IMR-90 (cell line): ENCODE measurements at regions not wholly inside any gene's neighbourhood (a gene's known extent, or its start where the extent isn't known, plus 50 kb on each side); places are given as distances from the start of the nearest gene placed in this dataset.

ENCODE experiments used
- ATAC-seq: fragments of 200-7000 bp; cut with Tn5 transposase; 2 replicates; pipeline ENCODE4 v1.9.1; 2020; ENCODE audit warnings: low read depth, mild to moderate bottlenecking, moderate library complexity
- BruUV-seq: library from RNA; stranded (reverse); fragments of 400-500 nt; replicated peaks from 2 replicates; lab custom pipeline; 2021; lab: Mats Ljungman, UMichigan
- CTCF ChIA-PET: fragments of 300-600 bp; formaldehyde crosslinking; extraction: SDS; loops from one replicate; lab custom pipeline; 2021; ENCODE audit warnings: antibody characterized with exemption; lab: Yijun Ruan, JAX
- POLR2A ChIA-PET: fragments of 300-600 bp; sonication (Branson Sonifier 250); formaldehyde crosslinking; loops from one replicate; lab custom pipeline; 2022; ENCODE audit warnings: antibody characterized with exemption; ENCODE audit not compliant: unreplicated experiment; lab: Charles Lee
- DNase-seq: peaks from one replicate; pipeline ENCODE4 v3.0.0; 2013
- H2AFZ ChIP-seq: replicated peaks from 2 replicates; pipeline ENCODE3; 2013; ENCODE audit warnings: low read length, mild to moderate bottlenecking; ENCODE audit not compliant: poor library complexity
- H2AK5ac ChIP-seq: 2 replicates; pipeline ENCODE4 v1.6.1; 2013; ENCODE audit warnings: low read depth, low read length, inconsistent platforms
- H2AK9ac ChIP-seq: replicated peaks from 2 replicates; pipeline ENCODE3; 2013; ENCODE audit warnings: mild to moderate bottlenecking, low read depth, low read length, moderate library complexity; ENCODE audit not compliant: poor library complexity
- H2BK120ac ChIP-seq: 2 replicates; pipeline ENCODE4 v1.6.1; 2013; ENCODE audit warnings: low read depth, low read length, inconsistent platforms
- H2BK15ac ChIP-seq: 3 replicates; pipeline ENCODE4 v1.6.1; 2013; ENCODE audit warnings: low read depth, low read length, inconsistent platforms
- H2BK20ac ChIP-seq: 2 replicates; pipeline ENCODE4 v1.6.1; 2013; ENCODE audit warnings: low read depth, mild to moderate bottlenecking, inconsistent platforms, low read length, moderate library complexity
- H2BK5ac ChIP-seq: 2 replicates; pipeline ENCODE4 v1.6.1; 2013; ENCODE audit warnings: mild to moderate bottlenecking, low read depth, low read length, inconsistent platforms; ENCODE audit not compliant: poor library complexity, severe bottlenecking
- H3K14ac ChIP-seq: replicated peaks from 2 replicates; pipeline ENCODE4 v1.6.1; 2013; ENCODE audit warnings: low read depth, low read length, inconsistent platforms
- H3K18ac ChIP-seq: 2 replicates; pipeline ENCODE4 v1.6.1; 2013; ENCODE audit warnings: low read depth, low read length, control low read depth
- H3K23ac ChIP-seq: 2 replicates; pipeline ENCODE4 v1.6.1; 2013; ENCODE audit warnings: low read depth, low read length, inconsistent platforms
- H3K27ac ChIP-seq: 2 replicates; pipeline ENCODE4 v1.5.1; 2013; ENCODE audit warnings: mild to moderate bottlenecking, control low read depth, low read length; ENCODE audit not compliant: insufficient read depth
- H3K27me3 ChIP-seq: 2 replicates; pipeline ENCODE4 v1.6.1; 2013; ENCODE audit warnings: low read length; ENCODE audit not compliant: control insufficient read depth, insufficient read depth
- H3K36me3 ChIP-seq: 2 replicates; pipeline ENCODE4 v1.6.1; 2013; ENCODE audit warnings: low read length, mixed read lengths; ENCODE audit not compliant: control insufficient read depth, insufficient read depth
- H3K4ac ChIP-seq: 2 replicates; pipeline ENCODE4 v1.6.1; 2013; ENCODE audit warnings: low read depth, low read length, inconsistent platforms
- H3K4me1 ChIP-seq: 2 replicates; pipeline ENCODE4 v1.6.1; 2013; ENCODE audit warnings: low read length, mixed read lengths; ENCODE audit not compliant: control insufficient read depth, insufficient read depth
- H3K4me2 ChIP-seq: 2 replicates; pipeline ENCODE4 v1.6.1; 2013; ENCODE audit warnings: low read depth, mild to moderate bottlenecking, control low read depth, low read length, moderate library complexity
- H3K4me3 ChIP-seq: 2 replicates; pipeline ENCODE4 v1.5.1; 2013; ENCODE audit warnings: low read depth, mild to moderate bottlenecking, control low read depth, low read length, moderate library complexity; ENCODE audit not compliant: insufficient read depth
- H3K56ac ChIP-seq: 2 replicates; pipeline ENCODE4 v1.6.1; 2013; ENCODE audit warnings: low read length, inconsistent platforms; ENCODE audit not compliant: insufficient read depth; ENCODE audit errors: extremely low read depth
- H3K79me1 ChIP-seq, 2 experiments: 2 replicates each; pipeline ENCODE4 v1.6.1; 2013; ENCODE audit warnings: low read length in 2 of 2, inconsistent platforms in 1 of 2, low read depth in 1 of 2
- H3K9ac ChIP-seq: 2 replicates; pipeline ENCODE4 v1.6.1; 2013; ENCODE audit warnings: low read depth, low read length, control low read depth
- H3K9me1 ChIP-seq: 2 replicates; pipeline ENCODE4 v1.6.1; 2013; ENCODE audit warnings: low read length, inconsistent platforms; ENCODE audit not compliant: insufficient read depth
- H3K9me3 ChIP-seq: 2 replicates; pipeline ENCODE4 v1.6.1; 2013; ENCODE audit warnings: low read length; ENCODE audit not compliant: control insufficient read depth, insufficient read depth
- H4K20me1 ChIP-seq: 2 replicates; pipeline ENCODE4 v1.6.1; 2013; ENCODE audit warnings: low read length, inconsistent platforms; ENCODE audit not compliant: insufficient read depth
- H4K5ac ChIP-seq: 2 replicates; pipeline ENCODE4 v1.6.1; 2013; ENCODE audit warnings: mild to moderate bottlenecking, low read depth, low read length, control low read depth
- H4K8ac ChIP-seq, 2 experiments: 2 replicates each; pipeline ENCODE4 v1.6.1; 2013; ENCODE audit warnings: low read depth in 2 of 2, low read length in 2 of 2, control low read depth in 1 of 2, inconsistent platforms in 1 of 2
- H4K91ac ChIP-seq: 2 replicates; pipeline ENCODE4 v1.6.1; 2013; ENCODE audit warnings: low read depth, low read length, inconsistent platforms; ENCODE audit not compliant: insufficient read depth
- BHLHE40 ChIP-seq: fragments of 150-350 bp; IDR thresholded peaks from 2 replicates; pipeline ENCODE4 v1.6.1; 2016; ENCODE audit warnings: mild to moderate bottlenecking, low read depth, low read length
- CEBPB ChIP-seq: IDR thresholded peaks from 2 replicates; pipeline ENCODE4 v1.6.1; 2012; ENCODE audit warnings: low read depth, low read length, improper control_type of control experiment
- CHD1 ChIP-seq: IDR thresholded peaks from 2 replicates; pipeline ENCODE4 v1.6.1; 2012; ENCODE audit warnings: low read depth, low read length, improper control_type of control experiment
- FOS ChIP-seq: fragments of 150-350 bp; IDR thresholded peaks from 2 replicates; pipeline ENCODE4 v1.6.1; 2016; ENCODE audit warnings: low read depth, low read length
- MAFK ChIP-seq: IDR thresholded peaks from 2 replicates; pipeline ENCODE4 v1.6.1; 2012; ENCODE audit warnings: low read depth, low read length, improper control_type of control experiment
- MAZ ChIP-seq: IDR thresholded peaks from 2 replicates; pipeline ENCODE4 v1.6.1; 2012; ENCODE audit warnings: low read depth, mild to moderate bottlenecking, low read length, improper control_type of control experiment, moderate library complexity, borderline replicate concordance
- MXI1 ChIP-seq: IDR thresholded peaks from 2 replicates; pipeline ENCODE4 v1.6.1; 2012; ENCODE audit warnings: low read depth, mild to moderate bottlenecking, low read length, moderate library complexity, borderline replicate concordance
- NFE2L2 ChIP-seq: fragments of 150-350 bp; IDR thresholded peaks from 2 replicates; pipeline ENCODE4 v1.6.1; 2016; ENCODE audit warnings: low read depth, mild to moderate bottlenecking, low read length
- POLR2A ChIP-seq: IDR thresholded peaks from 2 replicates; pipeline ENCODE4 v1.6.1; 2012; ENCODE audit warnings: mild to moderate bottlenecking, low read depth, low read length
- RAD21 ChIP-seq: IDR thresholded peaks from 2 replicates; pipeline ENCODE4 v1.6.1; 2012; ENCODE audit warnings: low read length, improper control_type of control experiment
- RCOR1 ChIP-seq: IDR thresholded peaks from 2 replicates; pipeline ENCODE4 v1.6.1; 2012; ENCODE audit warnings: mild to moderate bottlenecking, low read length, improper control_type of control experiment; ENCODE audit not compliant: insufficient replicate concordance
- RFX5 ChIP-seq: IDR thresholded peaks from 2 replicates; pipeline ENCODE4 v1.8.0; 2012; ENCODE audit warnings: low read depth, mild to moderate bottlenecking, low read length, moderate library complexity
- SMC3 ChIP-seq: fragments of 150-350 bp; IDR thresholded peaks from 2 replicates; pipeline ENCODE4 v1.6.1; 2016; ENCODE audit warnings: low read depth, mild to moderate bottlenecking, antibody characterized with exemption, low read length, moderate library complexity
- WGBS, 2 experiments: methylation state at CpG; one replicate each; pipeline versions ENCODE4 v1.1.5 to v1.1.7; 2013; ENCODE audit warnings: missing lambda C conversion rate in 2 of 2; ENCODE audit not compliant: insufficient read length in 1 of 2; ENCODE audit errors: extremely low coverage in 2 of 2; 5-methylcytosine and 5-hydroxymethylcytosine counted together
- dilution Hi-C: fragments of 300-500 bp; cut with HindIII; formaldehyde crosslinking; loops from one replicate; pipeline ENCODE4 v1.14.3; 2018; ENCODE audit warnings: low sequenced_read_pairs; ENCODE audit not compliant: unreplicated experiment
- in situ Hi-C: fragments of 300-500 bp; cut with MboI; formaldehyde crosslinking; loops from 3 replicates; pipeline ENCODE4 v1.14.3; 2019; ENCODE audit warnings: low sequenced_read_pairs, inconsistent platforms, mixed read lengths
- intact Hi-C: fragments of 100-400 bp; cut with micrococcal nuclease; formaldehyde crosslinking; loops from 2 replicates; pipeline ENCODE4 v1.10.0; 2022
- TF ChIP-seq, protein P1 (sequence below): conservative IDR thresholded peaks from 2 replicates; pipeline ENCODE4 v1.5.1; 2012; ENCODE audit warnings: mild to moderate bottlenecking, low read depth, low read length, improper control_type of control experiment
- TF ChIP-seq, protein P2 (sequence below): fragments of 150-350 bp; IDR thresholded peaks from 2 replicates; pipeline ENCODE4 v1.6.1; 2017; ENCODE audit warnings: mild to moderate bottlenecking, antibody characterized with exemption, low read length, low read depth
- TF ChIP-seq, protein P3 (sequence below): fragments of 150-350 bp; IDR thresholded peaks from 2 replicates; pipeline ENCODE4 v1.6.1; 2016; ENCODE audit warnings: low read depth, mild to moderate bottlenecking, low read length, moderate library complexity, borderline replicate concordance

DNA sequence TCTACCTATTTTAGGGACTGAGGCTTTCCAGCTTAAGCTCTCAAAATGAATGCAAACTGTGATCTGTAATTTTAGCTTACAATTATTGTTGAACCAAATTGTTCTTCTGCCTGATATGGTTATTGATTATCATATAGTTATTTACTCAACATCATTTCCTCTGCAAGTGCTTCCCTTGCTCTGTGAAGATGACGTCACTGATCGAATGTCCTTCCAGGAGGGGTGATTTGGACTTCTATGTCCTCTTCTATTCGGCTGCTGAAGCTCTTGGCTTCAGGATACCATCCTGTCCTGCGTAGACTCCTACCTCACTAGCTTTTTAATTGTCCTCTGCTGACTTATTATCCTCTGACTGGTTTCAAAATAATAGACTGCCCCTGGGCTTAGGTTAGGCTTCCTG lies 137.4 kb upstream of the LARGE1 start:
- no peak overlapping the region for H4K91ac ChIP-seq
- H3K4me3 ChIP-seq: no peak overlapping the region
- no TSS peak for BruUV-seq
- no peak overlapping the region for H3K56ac ChIP-seq
- POLR2A ChIA-PET: no interaction called here
- no peak overlapping the region for H3K4me2 ChIP-seq
- H3K4ac ChIP-seq: no peak overlapping the region
- ATAC-seq: no peak
- no peak overlapping the region for H3K14ac ChIP-seq
- no peaks in the 10 kb centered on the region for H3K27me3 ChIP-seq
- no peak overlapping the region for H2AFZ ChIP-seq
- H4K8ac ChIP-seq: no peak overlapping the region
- H3K27ac ChIP-seq: no peak overlapping the region
- no peak overlapping the region for H2BK15ac ChIP-seq
- no peaks in the 10 kb centered on the region for H3K4me1 ChIP-seq
- DNase-seq: no peak
- H4K20me1 ChIP-seq: no peaks in the 10 kb centered on the region
- TF ChIP-seq RAD21: no peak
- TF ChIP-seq SMC3: no peak
- TF ChIP-seq, protein P1, sequence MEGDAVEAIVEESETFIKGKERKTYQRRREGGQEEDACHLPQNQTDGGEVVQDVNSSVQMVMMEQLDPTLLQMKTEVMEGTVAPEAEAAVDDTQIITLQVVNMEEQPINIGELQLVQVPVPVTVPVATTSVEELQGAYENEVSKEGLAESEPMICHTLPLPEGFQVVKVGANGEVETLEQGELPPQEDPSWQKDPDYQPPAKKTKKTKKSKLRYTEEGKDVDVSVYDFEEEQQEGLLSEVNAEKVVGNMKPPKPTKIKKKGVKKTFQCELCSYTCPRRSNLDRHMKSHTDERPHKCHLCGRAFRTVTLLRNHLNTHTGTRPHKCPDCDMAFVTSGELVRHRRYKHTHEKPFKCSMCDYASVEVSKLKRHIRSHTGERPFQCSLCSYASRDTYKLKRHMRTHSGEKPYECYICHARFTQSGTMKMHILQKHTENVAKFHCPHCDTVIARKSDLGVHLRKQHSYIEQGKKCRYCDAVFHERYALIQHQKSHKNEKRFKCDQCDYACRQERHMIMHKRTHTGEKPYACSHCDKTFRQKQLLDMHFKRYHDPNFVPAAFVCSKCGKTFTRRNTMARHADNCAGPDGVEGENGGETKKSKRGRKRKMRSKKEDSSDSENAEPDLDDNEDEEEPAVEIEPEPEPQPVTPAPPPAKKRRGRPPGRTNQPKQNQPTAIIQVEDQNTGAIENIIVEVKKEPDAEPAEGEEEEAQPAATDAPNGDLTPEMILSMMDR: no peak
- TF ChIP-seq CEBPB: no peak
- no peak for TF ChIP-seq RCOR1
- TF ChIP-seq, protein P2, sequence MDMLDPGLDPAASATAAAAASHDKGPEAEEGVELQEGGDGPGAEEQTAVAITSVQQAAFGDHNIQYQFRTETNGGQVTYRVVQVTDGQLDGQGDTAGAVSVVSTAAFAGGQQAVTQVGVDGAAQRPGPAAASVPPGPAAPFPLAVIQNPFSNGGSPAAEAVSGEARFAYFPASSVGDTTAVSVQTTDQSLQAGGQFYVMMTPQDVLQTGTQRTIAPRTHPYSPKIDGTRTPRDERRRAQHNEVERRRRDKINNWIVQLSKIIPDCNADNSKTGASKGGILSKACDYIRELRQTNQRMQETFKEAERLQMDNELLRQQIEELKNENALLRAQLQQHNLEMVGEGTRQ: no peak
- no peak for TF ChIP-seq NFE2L2
- TF ChIP-seq POLR2A: no peak
- TF ChIP-seq MAFK: no peak
- TF ChIP-seq RFX5: no peak
- no peak for TF ChIP-seq CHD1
- TF ChIP-seq BHLHE40: no peak
- no peak for TF ChIP-seq FOS
- TF ChIP-seq MXI1: no peak
- TF ChIP-seq, protein P3, sequence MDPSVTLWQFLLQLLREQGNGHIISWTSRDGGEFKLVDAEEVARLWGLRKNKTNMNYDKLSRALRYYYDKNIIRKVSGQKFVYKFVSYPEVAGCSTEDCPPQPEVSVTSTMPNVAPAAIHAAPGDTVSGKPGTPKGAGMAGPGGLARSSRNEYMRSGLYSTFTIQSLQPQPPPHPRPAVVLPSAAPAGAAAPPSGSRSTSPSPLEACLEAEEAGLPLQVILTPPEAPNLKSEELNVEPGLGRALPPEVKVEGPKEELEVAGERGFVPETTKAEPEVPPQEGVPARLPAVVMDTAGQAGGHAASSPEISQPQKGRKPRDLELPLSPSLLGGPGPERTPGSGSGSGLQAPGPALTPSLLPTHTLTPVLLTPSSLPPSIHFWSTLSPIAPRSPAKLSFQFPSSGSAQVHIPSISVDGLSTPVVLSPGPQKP: no peak
- no peak for TF ChIP-seq MAZ
- no peak overlapping the region for H2AK5ac ChIP-seq
- in situ Hi-C loops (no loop called here), intact Hi-C loops (no loop called here), dilution Hi-C loops (no loop called here)
- CTCF ChIA-PET: no interaction called here
- no peaks in the 10 kb centered on the region for H3K9me1 ChIP-seq
- H2BK120ac ChIP-seq: no peak overlapping the region
- no peaks in the 10 kb centered on the region for H3K79me1 ChIP-seq
- H3K18ac ChIP-seq: no peak overlapping the region
- no CpG with 5 or more reads among the region's 4 CpGs for WGBS, 2 experiments
- H3K9me3 ChIP-seq: peaks cover 22% of the 10 kb centered on the region
- no peak overlapping the region for H2AK9ac ChIP-seq
- H3K9ac ChIP-seq: no peak overlapping the region
- H2BK5ac ChIP-seq: no peak overlapping the region
- no peak overlapping the region for H3K23ac ChIP-seq
- H3K36me3 ChIP-seq: no peaks in the 10 kb centered on the region
- H4K5ac ChIP-seq: no peak overlapping the region
- no peak overlapping the region for H2BK20ac ChIP-seq
